ENCODE measurements at regions not wholly inside any gene's neighbourhood (a gene's known extent, or its start where the extent isn't known, plus 50 kb on each side); places are given as distances from the start of the nearest gene placed in this dataset.

GRCh38 chr3:188102861-188103547 is 51.0 kb upstream of the LPP start:
- no peak for TF ChIP-seq MAX (CRISPR knock-in tag; IDR thresholded peaks at IDR 0.05)
- no peak for TF ChIP-seq CTCF (IDR thresholded peaks at IDR 0.05)
- TF ChIP-seq ZSCAN18 (CRISPR knock-in tag; IDR thresholded peaks at IDR 0.05) = no peak
- TF ChIP-seq GRHL2 (CRISPR knock-in tag; IDR thresholded peaks at IDR 0.05; ENCODE audit: insufficient replicate concordance, severe bottlenecking) = no peak
- no peak for TF ChIP-seq ZNF416 (CRISPR knock-in tag; IDR thresholded peaks at IDR 0.05)
- no peak for TF ChIP-seq ZNF138 (CRISPR knock-in tag; conservative IDR thresholded peaks at IDR 0.05)
- TF ChIP-seq ZMAT4 (CRISPR knock-in tag; IDR thresholded peaks at IDR 0.05) = no peak
- TF ChIP-seq ATF2 (CRISPR knock-in tag; IDR thresholded peaks at IDR 0.05; ENCODE audit: borderline replicate concordance, low read depth) = no peak
- TF ChIP-seq ATF3 (CRISPR knock-in tag; conservative IDR thresholded peaks at IDR 0.05) = no peak
- TF ChIP-seq USF2 (CRISPR knock-in tag; IDR thresholded peaks at IDR 0.05) = no peak
- no peak for TF ChIP-seq MYBL2 (CRISPR knock-in tag; IDR thresholded peaks at IDR 0.05)

Data from WTC11 (cell line).